Gastroesophageal sphincter (tissue), 4 donors: ENCODE measurements at regions not wholly inside any gene's neighbourhood (a gene's known extent, or its start where the extent isn't known, plus 50 kb on each side); places are given as distances from the start of the nearest gene placed in this dataset.

Source experiments
- ATAC-seq: fragments of 150-250 bp; one replicate; pipeline ENCODE4 v1.9.1; 2016; ENCODE audit warnings: mild to moderate bottlenecking, moderate library complexity
- H3K27ac ChIP-seq, 4 donors: fragments of 200-600 bp; sonication (generic) in 3 of 4; 1 replicate in 3 of 4; 2 replicates in 1 of 4; pipeline ENCODE4 v1.5.1; 2016 to 2019
- H3K27me3 ChIP-seq: fragments of 200-600 bp; sonication (generic); one replicate; pipeline ENCODE4 v1.5.1; 2019
- H3K36me3 ChIP-seq, 2 donors: fragments of 200-600 bp; sonication (generic); one replicate each; pipeline ENCODE4 v1.5.1; 2019; ENCODE audit warnings: control low read depth in 1 of 2
- H3K4me1 ChIP-seq, 3 donors: fragments of 200-600 bp; sonication (generic); 1 replicate in 2 of 3; 2 replicates in 1 of 3; pipeline ENCODE4 v1.5.1; 2016 to 2019; ENCODE audit warnings: control low read depth in 2 of 3
- H3K4me3 ChIP-seq, 2 donors: fragments of 200-600 bp; sonication (generic); one replicate each; pipeline ENCODE4 v1.5.1; 2019; ENCODE audit warnings: mild to moderate bottlenecking in 1 of 2, moderate library complexity in 1 of 2
- H3K9me3 ChIP-seq, 3 donors: fragments of 200-600 bp; sonication (generic); one replicate each; pipeline ENCODE4 v1.5.1; 2017 to 2019; ENCODE audit warnings: control low read depth in 2 of 3
- EP300 ChIP-seq: sonication (generic); formaldehyde crosslinking; IDR thresholded peaks from one replicate; pipeline ENCODE4 v1.6.1; 2017; ENCODE audit warnings: antibody characterized with exemption, mild to moderate bottlenecking
- POLR2A ChIP-seq, 2 donors: fragments of 450-650 bp; IDR thresholded peaks; one replicate each; pipeline ENCODE4 v1.6.1; 2017; ENCODE audit warnings: antibody characterized with exemption in 2 of 2, mild to moderate bottlenecking in 2 of 2, moderate library complexity in 1 of 2
- POLR2AphosphoS5 ChIP-seq: sonication (generic); formaldehyde crosslinking; IDR thresholded peaks from one replicate; pipeline ENCODE4 v1.6.1; 2017; ENCODE audit warnings: antibody characterized with exemption
- WGBS, 2 donors: methylation state at CpG; one replicate each; pipeline ENCODE4 v1.1.5; 2018; ENCODE audit warnings: low coverage in 1 of 2; 5-methylcytosine and 5-hydroxymethylcytosine counted together
- TF ChIP-seq, protein P1 (sequence below), 4 experiments: fragments of 200-600 bp in 2 of 4; fragments of 450-650 bp in 2 of 4; sonication (generic) in 1 of 4; IDR thresholded peaks; one replicate each; pipeline ENCODE4 v1.5.1; 2017 to 2019; ENCODE audit warnings: antibody characterized with exemption in 4 of 4, mild to moderate bottlenecking in 2 of 4, moderate library complexity in 2 of 4

DNA sequence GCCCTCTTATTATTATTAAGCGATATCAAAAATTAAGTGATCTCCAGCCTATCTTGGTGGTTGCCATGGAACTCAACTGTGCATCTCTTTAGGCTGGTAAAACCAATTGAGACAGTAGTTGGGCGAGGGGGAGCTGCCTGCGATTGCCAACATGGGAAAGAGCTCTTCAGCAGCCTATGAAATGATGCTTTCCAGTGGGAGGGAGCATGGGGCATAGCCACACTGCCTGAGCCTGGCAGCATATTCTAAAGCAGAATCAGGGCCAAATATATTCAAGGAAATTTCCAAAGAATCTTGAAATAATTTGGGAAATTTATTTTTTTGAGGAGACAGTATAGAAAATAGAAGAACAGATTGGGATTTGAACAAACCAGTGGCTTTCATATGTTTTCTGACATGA, 126.9 kb upstream of the DNAH14 start:
- Histone ChIP-seq H3K36me3 (no peaks in the 10 kb centered on the region), H3K27me3 (no peaks in the 10 kb centered on the region), H3K27ac (no peak overlapping the region), H3K4me3 (no peak overlapping the region), H3K4me1 (no peaks in the 10 kb centered on the region), H3K9me3 (no peaks in the 10 kb centered on the region)
- TF ChIP-seq, protein P1, sequence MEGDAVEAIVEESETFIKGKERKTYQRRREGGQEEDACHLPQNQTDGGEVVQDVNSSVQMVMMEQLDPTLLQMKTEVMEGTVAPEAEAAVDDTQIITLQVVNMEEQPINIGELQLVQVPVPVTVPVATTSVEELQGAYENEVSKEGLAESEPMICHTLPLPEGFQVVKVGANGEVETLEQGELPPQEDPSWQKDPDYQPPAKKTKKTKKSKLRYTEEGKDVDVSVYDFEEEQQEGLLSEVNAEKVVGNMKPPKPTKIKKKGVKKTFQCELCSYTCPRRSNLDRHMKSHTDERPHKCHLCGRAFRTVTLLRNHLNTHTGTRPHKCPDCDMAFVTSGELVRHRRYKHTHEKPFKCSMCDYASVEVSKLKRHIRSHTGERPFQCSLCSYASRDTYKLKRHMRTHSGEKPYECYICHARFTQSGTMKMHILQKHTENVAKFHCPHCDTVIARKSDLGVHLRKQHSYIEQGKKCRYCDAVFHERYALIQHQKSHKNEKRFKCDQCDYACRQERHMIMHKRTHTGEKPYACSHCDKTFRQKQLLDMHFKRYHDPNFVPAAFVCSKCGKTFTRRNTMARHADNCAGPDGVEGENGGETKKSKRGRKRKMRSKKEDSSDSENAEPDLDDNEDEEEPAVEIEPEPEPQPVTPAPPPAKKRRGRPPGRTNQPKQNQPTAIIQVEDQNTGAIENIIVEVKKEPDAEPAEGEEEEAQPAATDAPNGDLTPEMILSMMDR (IDR thresholded peaks at IDR 0.05): no peak
- TF ChIP-seq POLR2AphosphoS5 (no peak), POLR2A (IDR thresholded peaks at IDR 0.05) (no peak), EP300 (no peak)
- WGBS, 2 donors: 73% methylated on average over 3 of the region's 3 CpGs; no CpG with 5 or more reads in 1 of the 2 donors
- no peak for ATAC-seq

DNA sequence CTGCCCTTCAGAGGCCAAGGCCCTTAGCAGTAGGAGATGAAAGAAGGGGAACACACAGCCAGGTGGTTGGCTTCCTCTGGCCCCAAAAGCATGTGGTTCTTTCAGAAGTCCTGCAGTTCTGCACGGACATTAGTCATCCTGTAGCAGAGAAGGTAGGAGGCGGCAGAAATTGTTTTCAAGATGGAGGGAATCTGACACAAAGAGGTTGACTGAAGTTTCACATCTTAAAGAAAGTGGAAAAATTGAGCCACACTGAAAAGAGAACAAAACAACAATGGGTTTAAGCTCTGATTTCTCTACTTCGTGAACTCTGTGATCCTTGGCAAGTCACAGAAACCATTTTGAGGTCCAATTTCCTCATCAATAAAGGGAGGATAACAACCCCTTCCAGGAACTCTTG, 125.3 kb upstream of the DNAH14 start:
- no peaks in the 10 kb centered on the region for H3K4me1 ChIP-seq
- no peaks in the 10 kb centered on the region for H3K36me3 ChIP-seq
- no peak overlapping the region for H3K27ac ChIP-seq
- H3K9me3 ChIP-seq: no peaks in the 10 kb centered on the region
- TF ChIP-seq POLR2A (IDR thresholded peaks at IDR 0.05): no peak
- TF ChIP-seq EP300: no peak
- TF ChIP-seq, protein P1 (IDR thresholded peaks at IDR 0.05): no peak
- TF ChIP-seq POLR2AphosphoS5: no peak
- no peak for ATAC-seq
- WGBS, 2 donors: 61 to 71% methylated on average over 2 to 3 of the region's 3 CpGs
- H3K27me3 ChIP-seq: no peaks in the 10 kb centered on the region
- H3K4me3 ChIP-seq: no peak overlapping the region

DNA sequence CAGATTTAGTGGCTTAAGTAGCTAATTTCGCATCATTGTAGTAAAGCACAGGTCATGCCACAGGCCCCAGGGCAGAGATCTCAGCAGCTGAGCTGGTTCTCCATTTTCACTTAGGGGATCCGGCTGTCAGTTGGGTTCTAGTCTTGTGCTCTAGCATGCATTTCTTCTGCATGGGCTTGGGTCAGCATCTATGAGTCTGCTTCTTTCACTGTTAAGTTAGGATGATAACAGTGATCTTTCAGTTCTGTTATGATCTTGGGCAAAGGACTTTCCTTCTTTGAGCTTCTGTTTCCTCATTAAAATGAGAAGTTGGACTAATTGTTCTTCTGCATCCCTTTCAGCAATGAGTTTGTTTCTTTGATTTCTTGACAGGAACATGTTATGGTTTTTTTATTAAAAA, 123.6 kb upstream of the DNAH14 start:
- Histone ChIP-seq H3K4me3 (no peak overlapping the region), H3K27me3 (no peaks in the 10 kb centered on the region), H3K4me1 (no peaks in the 10 kb centered on the region), H3K27ac (no peak overlapping the region), H3K36me3 (no peaks in the 10 kb centered on the region), H3K9me3 (no peaks in the 10 kb centered on the region)
- no peak for ATAC-seq
- 100% methylated on average over 2 of the region's 2 CpGs; no CpG with 5 or more reads in 1 of the 2 donors for WGBS, 2 donors
- TF ChIP-seq, protein P1 (IDR thresholded peaks at IDR 0.05): no peak
- TF ChIP-seq EP300 (no peak), POLR2A (IDR thresholded peaks at IDR 0.05) (no peak), POLR2AphosphoS5 (no peak)

DNA sequence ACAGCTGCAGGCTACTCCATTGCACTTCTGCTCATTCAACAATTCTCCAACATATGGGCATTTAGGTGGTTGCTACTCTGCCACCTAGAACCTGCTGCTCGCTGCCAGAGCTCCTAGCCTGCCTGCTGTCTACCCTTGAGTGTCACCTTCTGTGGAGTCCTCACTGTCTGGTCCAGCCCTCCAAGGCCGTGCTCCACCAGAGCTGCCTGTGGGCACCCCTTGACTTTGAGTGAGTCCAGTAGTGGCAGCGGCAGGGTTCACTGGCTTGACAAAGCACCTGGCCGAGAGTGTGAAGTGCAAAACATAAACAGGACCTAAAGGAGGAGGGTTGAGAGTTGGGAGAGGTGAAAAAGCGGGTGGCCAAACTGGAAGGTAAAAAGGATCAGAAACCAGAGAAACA, 120.3 kb upstream of the DNAH14 start:
- H3K9me3 ChIP-seq: no peaks in the 10 kb centered on the region
- 100% methylated on average over 2 of the region's 5 CpGs; no CpG with 5 or more reads in 1 of the 2 donors for WGBS, 2 donors
- no peaks in the 10 kb centered on the region for H3K27me3 ChIP-seq
- H3K36me3 ChIP-seq: no peaks in the 10 kb centered on the region
- no peaks in the 10 kb centered on the region for H3K4me1 ChIP-seq
- no peak for TF ChIP-seq EP300
- TF ChIP-seq POLR2AphosphoS5: no peak
- TF ChIP-seq, protein P1 (IDR thresholded peaks at IDR 0.05): no peak
- no peak for TF ChIP-seq POLR2A (IDR thresholded peaks at IDR 0.05)
- ATAC-seq: no peak
- no peak overlapping the region for H3K4me3 ChIP-seq
- no peak overlapping the region for H3K27ac ChIP-seq

DNA sequence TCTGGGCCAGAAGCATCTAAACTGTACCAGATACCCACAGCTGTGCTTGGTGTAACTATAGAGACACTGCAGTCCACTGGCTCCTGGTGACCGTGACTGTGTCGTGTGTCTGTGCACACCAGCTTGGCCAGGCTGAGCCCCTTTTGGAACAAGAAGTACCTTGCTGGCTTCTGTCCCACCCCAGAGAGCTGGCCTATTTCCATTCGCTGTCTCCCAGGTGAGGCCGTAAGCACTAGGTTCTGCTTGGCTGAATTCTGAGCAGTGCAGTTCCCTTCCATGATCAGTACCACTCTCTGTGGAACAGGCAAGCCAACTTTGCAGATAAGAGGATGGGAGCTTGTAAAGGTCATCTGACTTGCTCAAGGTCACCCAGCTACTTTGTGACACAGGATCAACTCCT, 119.9 kb upstream of the DNAH14 start:
- ATAC-seq: no peak
- TF ChIP-seq POLR2AphosphoS5 (no peak), EP300 (no peak), POLR2A (IDR thresholded peaks at IDR 0.05) (no peak)
- TF ChIP-seq, protein P1 (IDR thresholded peaks at IDR 0.05): no peak
- H3K4me3 ChIP-seq: no peak overlapping the region
- no peak overlapping the region for H3K27ac ChIP-seq
- no peaks in the 10 kb centered on the region for H3K27me3 ChIP-seq
- WGBS, 2 donors: 85 to 87% methylated on average over 2 to 4 of the region's 4 CpGs
- H3K4me1 ChIP-seq: no peaks in the 10 kb centered on the region
- no peaks in the 10 kb centered on the region for H3K9me3 ChIP-seq
- H3K36me3 ChIP-seq: no peaks in the 10 kb centered on the region
